Medulla oblongata (tissue), 1 donor: ENCODE measurements at regions not wholly inside any gene's neighbourhood (a gene's known extent, or its start where the extent isn't known, plus 50 kb on each side); places are given as distances from the start of the nearest gene placed in this dataset.
"Not testable (repeated sequence)": the region's sequence is repeated elsewhere in the genome, so short reads cannot be mapped to it uniquely, and the experiment has no call there.

ENCODE experiments used
- DNase-seq: peaks from one replicate; pipeline ENCODE4 v3.0.0-alpha.2; 2015; ENCODE audit errors: extremely low spot score

- DNase-seq, result no peak
Measured at GRCh38 chr12:34097213-34097612, 74.9 kb downstream of the ALG10 start.

DNA sequence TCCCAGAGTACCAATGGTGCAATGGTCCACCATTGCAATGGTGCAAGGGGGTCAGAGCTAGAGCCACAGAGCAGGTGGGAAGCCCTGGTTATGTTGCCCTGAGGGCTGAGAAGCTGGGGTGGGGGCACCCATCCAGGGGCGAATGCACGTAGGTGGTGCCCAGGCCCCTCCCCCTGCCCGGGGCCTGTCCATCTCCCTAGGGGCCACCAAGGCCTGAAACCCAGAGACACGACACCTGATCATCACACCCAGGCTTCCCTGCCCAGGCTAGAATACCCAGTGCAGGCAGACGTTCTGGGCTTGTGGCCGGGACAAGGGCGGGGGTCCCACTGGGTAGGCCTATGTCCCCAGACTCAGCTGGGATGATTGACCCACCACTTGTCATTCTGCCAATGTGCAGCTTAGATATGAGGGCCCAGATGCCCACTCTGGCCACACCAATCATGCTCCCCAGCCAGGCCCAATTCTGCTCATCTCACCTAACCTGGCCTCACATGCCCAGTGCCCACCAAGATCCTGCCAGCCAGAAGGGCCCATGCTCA lies 83.2 kb downstream of the ALG10 start:
- no peak for DNase-seq

DNA sequence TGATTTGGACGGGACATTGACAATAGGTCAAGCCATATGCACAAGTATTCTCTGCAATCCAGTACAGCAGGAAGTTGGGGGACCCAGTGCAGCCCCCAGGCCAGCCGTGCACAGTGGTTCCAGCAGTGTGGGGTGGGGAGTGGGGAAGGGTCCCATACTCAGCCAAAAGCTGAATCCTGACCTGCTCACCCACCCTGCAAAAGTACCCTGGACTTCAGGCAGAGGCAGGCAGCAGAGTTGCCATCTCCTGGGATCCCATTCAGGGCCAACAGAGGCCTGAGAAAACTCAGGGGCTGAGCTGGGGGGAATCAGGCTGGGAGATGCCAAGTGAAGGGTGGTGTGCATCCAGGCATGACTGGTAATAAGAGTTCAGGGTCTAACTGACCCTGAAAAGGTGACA lies 83.9 kb downstream of the ALG10 start:
- no peak for DNase-seq

- DNase-seq, result no peak
Measured at GRCh38 chr12:34107016-34107415, 84.7 kb downstream of the ALG10 start.

DNA sequence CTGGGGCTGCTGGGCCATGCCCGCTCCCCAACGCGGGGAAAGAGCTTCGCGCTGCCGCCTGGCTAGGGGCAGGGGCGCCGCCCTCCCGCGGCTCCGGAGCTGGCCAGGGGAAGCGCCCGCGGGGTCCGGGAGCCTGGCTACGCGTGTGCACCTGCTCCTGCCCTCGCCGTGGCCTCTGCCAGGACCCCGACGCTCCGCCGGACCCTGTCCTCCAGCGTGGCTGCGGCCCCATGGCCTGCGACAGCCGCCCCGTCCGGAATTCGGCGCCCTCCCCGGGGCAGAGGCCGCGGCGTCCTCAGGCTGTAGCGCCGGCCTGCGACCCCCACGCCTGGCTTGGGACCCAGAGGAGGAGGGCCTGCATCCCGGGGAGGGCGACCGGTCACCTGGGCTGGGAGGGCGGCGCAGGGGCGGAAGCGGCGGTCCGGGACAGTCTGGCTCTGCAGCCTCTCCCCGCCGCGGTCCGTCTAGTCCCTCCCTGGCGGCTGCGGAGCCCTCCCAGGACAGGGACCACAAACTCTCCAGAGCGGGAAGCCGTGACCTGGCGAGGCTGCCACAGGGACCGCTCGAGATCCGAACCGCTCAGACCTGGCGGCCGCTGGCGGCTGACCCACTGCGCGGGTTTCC lies 85.6 kb downstream of the ALG10 start:
- DNase-seq, result no peak

- DNase-seq, result no peak
Measured at GRCh38 chr12:34108405-34108803, 86.1 kb downstream of the ALG10 start.

GRCh38 chr12:34108967-34109366 lies 86.7 kb downstream of the ALG10 start:
- no peak for DNase-seq

DNA sequence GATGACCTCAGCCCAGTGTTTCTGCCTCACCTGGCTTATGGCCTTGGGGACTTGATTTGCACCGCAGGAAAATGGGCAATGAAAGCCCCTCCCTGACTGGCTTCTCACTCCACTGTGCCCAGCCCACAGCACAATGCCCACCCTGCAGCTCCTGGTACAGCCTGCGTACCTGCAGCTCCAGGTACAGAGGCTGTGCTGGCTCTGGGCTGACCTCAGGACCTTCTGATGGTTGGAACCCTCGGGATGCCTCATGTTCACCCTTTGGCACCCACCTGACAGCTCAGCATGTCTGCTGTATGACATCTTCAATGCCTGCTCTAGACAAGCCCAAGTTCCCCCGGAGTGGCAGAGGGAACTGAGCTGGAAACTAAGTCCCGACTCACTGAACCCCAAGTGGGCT lies 87.1 kb downstream of the ALG10 start:
- DNase-seq, result no peak

DNA sequence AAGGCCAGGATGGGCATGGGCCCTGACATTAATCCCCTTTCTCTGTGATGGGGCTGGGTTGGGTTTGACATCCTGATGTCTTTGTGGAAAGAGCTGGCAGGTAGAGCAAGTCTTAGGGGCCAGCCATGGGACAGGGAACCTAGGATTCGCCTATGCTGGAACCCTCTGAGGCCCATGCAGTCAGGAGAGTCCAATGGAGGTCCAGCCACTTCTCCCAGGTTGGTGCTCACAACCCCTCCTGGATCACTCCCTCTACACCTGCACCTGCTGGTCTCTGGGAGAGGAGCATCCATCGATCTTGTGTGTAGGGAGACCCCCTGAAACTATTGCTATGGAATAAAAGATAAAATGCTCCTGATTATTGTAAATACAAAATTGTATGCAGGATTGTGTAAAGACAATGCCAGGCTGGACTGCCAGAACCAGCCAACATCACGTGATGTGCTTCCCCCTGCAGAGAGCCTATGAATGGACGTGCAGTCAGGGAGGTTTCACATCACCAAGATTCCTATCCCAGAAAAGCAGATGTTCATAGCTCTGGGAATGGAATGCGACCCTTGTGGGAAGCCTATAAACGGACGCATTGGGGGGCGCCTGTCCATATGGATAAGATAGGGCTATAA lies 87.7 kb downstream of the ALG10 start:
- DNase-seq, result not testable (repeated sequence)

DNA sequence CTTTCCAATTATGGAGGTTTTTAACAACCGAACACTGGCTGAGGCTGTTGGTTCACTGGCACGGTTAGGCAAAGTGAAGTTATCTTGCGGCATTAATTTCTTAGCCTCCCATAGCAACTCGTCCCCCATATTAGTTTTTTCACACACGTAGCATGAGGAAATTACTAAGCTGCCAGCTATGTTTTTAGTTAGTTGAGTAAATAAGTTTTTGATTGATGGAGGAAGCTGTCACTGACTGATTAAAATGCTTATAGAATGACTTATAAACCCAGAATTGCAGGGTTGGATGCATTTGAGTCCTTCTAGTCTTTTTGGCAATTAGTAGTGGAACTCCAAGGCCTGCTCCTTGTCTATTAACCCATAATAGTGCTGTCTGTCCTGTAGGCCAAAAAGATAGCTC lies 97.1 kb downstream of the ALG10 start:
- no peak for DNase-seq

GRCh38 chr12:34121360-34121759 lies 99.1 kb downstream of the ALG10 start:
- DNase-seq, result no peak

- peak; percentile 79 for DNase-seq
Measured at GRCh38 chr12:34123092-34123491, 100.8 kb downstream of the ALG10 start.

DNA sequence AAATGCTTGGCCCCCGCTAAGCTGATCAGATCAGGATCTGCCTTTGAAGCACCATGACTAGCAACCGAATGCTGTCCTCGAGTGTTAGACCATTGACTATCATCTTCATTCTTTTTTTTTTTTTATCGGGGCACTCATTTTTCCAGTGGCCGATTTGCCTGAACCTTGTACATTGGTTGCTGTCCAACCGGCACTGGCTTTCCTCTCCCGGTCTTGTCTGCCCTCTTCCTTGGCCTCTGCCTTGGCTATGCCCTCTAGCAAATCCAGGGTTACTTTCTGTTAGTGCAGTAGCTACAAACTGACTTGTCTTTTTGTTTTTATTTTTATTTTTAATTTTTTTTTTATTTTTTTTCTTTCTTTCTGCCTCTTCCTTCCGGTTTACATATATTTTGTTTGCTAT lies 102.3 kb downstream of the ALG10 start:
- no peak for DNase-seq

- DNase-seq, result no peak
Measured at GRCh38 chr12:34126239-34126641, 103.9 kb downstream of the ALG10 start.

- DNase-seq, result no peak
Measured at GRCh38 chr12:34126805-34127204, 104.5 kb downstream of the ALG10 start.

DNA sequence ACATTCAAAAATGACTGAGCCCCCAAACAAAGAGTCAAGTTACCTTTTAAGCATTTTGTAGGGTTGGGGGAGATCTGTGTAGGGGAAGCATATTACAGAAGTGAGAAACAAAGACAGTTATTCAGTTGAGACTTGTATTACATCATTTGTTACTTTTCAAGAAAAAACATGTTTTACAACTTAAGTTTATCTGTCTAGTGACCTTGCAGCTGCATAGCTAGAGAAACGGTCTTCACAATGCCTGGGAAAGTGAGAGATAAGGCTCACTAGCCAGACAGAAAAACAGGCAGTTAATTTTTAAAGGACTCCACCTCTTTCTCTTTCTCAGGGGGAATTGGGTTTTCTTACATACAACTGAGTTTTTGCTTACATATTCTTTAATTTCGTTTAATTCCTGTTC lies 105.1 kb downstream of the ALG10 start:
- DNase-seq, result not testable (repeated sequence)

- DNase-seq, result no peak
Measured at GRCh38 chr12:34142430-34142829, 120.1 kb downstream of the ALG10 start.

GRCh38 chr12:34151019-34151418 lies 128.7 kb downstream of the ALG10 start:
- no peak for DNase-seq

DNA sequence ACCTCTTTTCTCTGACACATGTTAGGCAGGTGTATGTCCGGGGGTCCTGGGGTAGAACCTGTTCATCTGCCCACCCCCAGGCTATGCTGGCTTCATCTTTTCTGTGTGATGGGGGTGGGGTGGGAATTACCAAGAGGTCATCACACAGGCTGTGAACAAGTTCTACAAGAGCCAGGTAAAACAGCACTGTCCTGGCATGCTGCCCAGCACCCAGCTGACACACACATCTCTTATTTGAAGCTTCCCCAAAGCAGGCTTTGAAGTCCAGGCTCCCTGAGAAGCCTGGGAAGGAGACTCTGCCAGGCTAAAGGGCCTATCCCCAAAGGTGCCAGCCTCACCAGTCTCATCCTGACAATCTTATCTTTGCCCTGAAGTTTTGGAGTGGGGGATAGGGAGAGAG lies 141.1 kb downstream of the ALG10 start:
- no peak for DNase-seq

GRCh38 chr12:34166427-34167060 lies 144.2 kb downstream of the ALG10 start:
- no peak for DNase-seq

DNA sequence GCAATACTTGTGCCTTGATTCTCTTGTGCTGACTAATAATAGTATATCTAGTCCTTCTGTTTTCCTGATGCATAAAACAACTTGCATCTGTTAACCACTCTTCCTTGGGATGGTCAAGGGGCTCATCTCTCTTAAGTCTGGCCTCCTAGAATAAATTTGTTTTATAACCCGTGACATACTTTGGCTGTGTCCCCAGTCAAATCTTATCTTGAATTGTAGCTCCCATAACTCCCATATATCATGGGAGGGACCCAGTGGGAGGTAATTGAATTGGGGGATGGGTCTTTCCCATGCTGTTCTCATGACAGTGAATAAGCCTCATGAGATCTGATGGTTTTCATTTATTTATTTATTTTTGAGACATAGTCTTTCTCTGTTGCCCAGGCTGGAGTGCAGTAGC lies 146.2 kb downstream of the ALG10 start:
- not testable (repeated sequence) for DNase-seq

- DNase-seq, result no peak
Measured at GRCh38 chr12:34186492-34186891, 164.2 kb downstream of the ALG10 start.

GRCh38 chr12:34188974-34189373 lies 166.7 kb downstream of the ALG10 start:
- DNase-seq, result no peak
